Lung (tissue), 11 donors: ENCODE measurements at regions not wholly inside any gene's neighbourhood (a gene's known extent, or its start where the extent isn't known, plus 50 kb on each side); places are given as distances from the start of the nearest gene placed in this dataset.

Experiments
- ATAC-seq: fragments of 200-7000 bp; cut with Tn5 transposase; one replicate; pipeline ENCODE4 v1.9.1; 2020; ENCODE audit warnings: moderate number of reproducible peaks; ENCODE audit not compliant: insufficient read depth, low FRiP score
- DNase-seq, 3 donors: peaks; one replicate each; pipeline ENCODE4 v3.0.0-alpha.2; 2013 to 2017
- H3K27ac ChIP-seq, 2 donors: one replicate each; pipeline ENCODE4 v1.5.1; 2013; ENCODE audit warnings: mild to moderate bottlenecking in 2 of 2, moderate library complexity in 2 of 2, control low read depth in 1 of 2, inconsistent platforms in 1 of 2, low read depth in 1 of 2, low read length in 1 of 2
- H3K27me3 ChIP-seq, 3 donors: one replicate each; pipeline ENCODE4 v1.5.1; 2013; ENCODE audit warnings: low read length in 2 of 3; ENCODE audit not compliant: control insufficient read depth in 3 of 3, insufficient read depth in 3 of 3
- H3K36me3 ChIP-seq, 4 donors: one replicate each; pipeline ENCODE4 v1.5.1; 2013; ENCODE audit warnings: low read length in 4 of 4, mild to moderate bottlenecking in 1 of 4, moderate library complexity in 1 of 4; ENCODE audit not compliant: control insufficient read depth in 4 of 4, insufficient read depth in 4 of 4
- H3K4me1 ChIP-seq, 5 donors: one replicate each; pipeline ENCODE4 v1.5.1; 2013; ENCODE audit warnings: low read length in 5 of 5, mild to moderate bottlenecking in 2 of 5, moderate library complexity in 1 of 5; ENCODE audit not compliant: control insufficient read depth in 5 of 5, insufficient read depth in 5 of 5
- H3K4me3 ChIP-seq: one replicate; pipeline ENCODE4 v1.5.1; 2013; ENCODE audit warnings: mild to moderate bottlenecking, control low read depth, moderate library complexity
- H3K9ac ChIP-seq, 2 donors: one replicate each; pipeline ENCODE4 v1.5.1; 2013; ENCODE audit warnings: low read length in 2 of 2, control low read depth in 1 of 2; ENCODE audit not compliant: insufficient read depth in 1 of 2
- H3K9me3 ChIP-seq, 4 donors: one replicate each; pipeline ENCODE4 v1.5.1; 2013; ENCODE audit warnings: low read length in 3 of 4, mild to moderate bottlenecking in 1 of 4, moderate library complexity in 1 of 4; ENCODE audit not compliant: control insufficient read depth in 4 of 4, insufficient read depth in 3 of 4
- WGBS, 2 donors: extraction: QIAGEN DNeasy Blood & Tissue Kit; methylation state at CpG; one replicate each; pipeline ENCODE4 v1.1.7; 2013; 5-methylcytosine and 5-hydroxymethylcytosine counted together
- TF ChIP-seq, protein P1 (sequence below): IDR thresholded peaks from 2 replicates; pipeline ENCODE4 v1.5.1; 2012; ENCODE audit warnings: mild to moderate bottlenecking; ENCODE audit errors: control extremely low read depth, extremely low read depth
- donor health status: control.
- donor health status: control.
- donor health status: Bipolar disorder and iron deficiency.
- donor health status: healthy.
- donor health status: DM: yes; HTN: yes; CAD: no.

DNA sequence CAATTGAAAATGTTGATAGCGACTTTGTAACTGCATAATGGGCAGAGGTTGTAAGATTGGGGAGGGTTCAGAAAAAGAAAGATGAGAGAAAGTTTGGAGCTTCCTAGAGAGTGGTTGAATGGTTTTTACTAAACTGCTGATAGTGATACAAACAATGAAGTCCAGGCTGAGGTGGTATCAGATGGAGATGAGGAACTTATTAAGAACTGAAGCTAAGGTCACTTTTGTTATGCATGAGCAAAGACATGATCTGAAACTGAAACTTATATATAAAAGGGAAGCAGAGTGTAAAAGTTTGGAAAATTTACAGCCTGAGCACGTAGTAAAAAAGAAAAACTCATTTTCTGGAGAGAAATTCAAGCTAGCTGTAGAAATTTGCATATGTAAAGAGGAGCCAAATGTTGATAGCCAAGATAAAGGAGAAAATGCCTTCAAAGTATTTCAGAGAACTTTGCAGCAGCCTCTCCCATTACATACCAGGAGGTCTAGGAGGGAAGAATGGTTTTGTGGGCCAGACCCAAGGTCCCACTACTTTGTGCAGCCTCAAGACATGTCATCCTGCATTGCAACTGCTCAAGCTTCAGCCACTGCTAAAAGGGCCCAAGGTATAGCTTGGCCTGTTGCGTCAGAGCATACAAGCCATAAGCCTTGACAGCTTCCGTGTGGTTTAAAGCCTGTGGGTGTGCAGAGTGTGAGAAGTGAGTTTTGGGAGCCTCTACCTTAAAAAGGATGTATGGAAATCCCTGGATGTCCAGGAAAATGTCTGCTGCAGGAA is 843.9 kb downstream of the AMY1C start:
- Histone ChIP-seq H3K36me3 (no peaks in the 10 kb centered on the region), H3K4me1 (no peaks in the 10 kb centered on the region), H3K27me3 (no peaks in the 10 kb centered on the region), H3K4me3 (no peak overlapping the region), H3K27ac (no peak overlapping the region), H3K9ac (no peak overlapping the region), H3K9me3 (no peaks in the 10 kb centered on the region)
- TF ChIP-seq, protein P1, sequence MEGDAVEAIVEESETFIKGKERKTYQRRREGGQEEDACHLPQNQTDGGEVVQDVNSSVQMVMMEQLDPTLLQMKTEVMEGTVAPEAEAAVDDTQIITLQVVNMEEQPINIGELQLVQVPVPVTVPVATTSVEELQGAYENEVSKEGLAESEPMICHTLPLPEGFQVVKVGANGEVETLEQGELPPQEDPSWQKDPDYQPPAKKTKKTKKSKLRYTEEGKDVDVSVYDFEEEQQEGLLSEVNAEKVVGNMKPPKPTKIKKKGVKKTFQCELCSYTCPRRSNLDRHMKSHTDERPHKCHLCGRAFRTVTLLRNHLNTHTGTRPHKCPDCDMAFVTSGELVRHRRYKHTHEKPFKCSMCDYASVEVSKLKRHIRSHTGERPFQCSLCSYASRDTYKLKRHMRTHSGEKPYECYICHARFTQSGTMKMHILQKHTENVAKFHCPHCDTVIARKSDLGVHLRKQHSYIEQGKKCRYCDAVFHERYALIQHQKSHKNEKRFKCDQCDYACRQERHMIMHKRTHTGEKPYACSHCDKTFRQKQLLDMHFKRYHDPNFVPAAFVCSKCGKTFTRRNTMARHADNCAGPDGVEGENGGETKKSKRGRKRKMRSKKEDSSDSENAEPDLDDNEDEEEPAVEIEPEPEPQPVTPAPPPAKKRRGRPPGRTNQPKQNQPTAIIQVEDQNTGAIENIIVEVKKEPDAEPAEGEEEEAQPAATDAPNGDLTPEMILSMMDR = no peak
- no peak for DNase-seq
- ATAC-seq = no peak
- WGBS, 2 donors = 54 to 72% methylated on average over 4 of the region's 4 CpGs

DNA sequence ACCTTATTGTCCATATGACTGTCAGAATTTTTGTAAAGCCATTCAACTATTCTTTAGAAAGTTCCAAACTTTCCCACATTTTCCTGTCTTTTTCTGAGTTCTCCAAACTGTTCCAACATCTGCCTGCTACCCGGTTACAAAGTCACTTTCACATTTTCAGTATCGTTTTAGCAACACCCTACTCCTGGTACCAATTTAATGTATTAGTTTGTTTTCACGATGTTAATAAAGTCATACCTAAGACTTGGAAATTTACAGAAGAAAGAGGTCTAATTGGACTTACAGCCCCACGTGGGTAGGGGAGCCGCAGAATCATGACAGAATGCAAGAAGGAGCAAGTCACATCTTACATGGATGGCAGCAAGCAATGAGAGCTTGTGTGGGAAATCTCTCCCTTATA is 867.8 kb downstream of the AMY1C start:
- WGBS, 2 donors = 88 to 93% methylated on average over 5 of the region's 5 CpGs
- TF ChIP-seq, protein P1 = no peak

DNA sequence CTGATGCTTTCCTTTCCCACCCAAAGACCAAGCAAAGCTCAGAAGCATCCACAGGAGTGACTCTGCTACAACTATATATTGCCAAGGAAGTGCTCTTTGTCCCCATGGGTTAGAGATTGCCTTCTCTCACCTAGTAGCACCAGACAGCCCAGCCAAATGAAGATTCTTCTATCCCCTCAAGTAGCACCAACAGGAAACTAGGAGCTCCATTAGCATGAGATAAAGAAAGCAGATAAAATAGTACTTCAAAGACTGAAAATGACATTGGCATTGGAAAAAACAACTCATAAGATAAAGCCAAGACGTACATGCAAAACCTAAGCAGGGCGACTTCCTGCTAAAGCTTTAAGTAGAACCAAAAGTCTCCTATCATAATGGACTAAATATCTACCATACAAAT is 871.5 kb downstream of the AMY1C start:
- no peaks in the 10 kb centered on the region for H3K36me3 ChIP-seq
- peaks cover 0 to 10% (median 1%) of the 10 kb centered on the region in 4 donors for H3K9me3 ChIP-seq
- H3K4me1 ChIP-seq = no peaks in the 10 kb centered on the region
- no peak for ATAC-seq
- H3K27me3 ChIP-seq = no peaks in the 10 kb centered on the region
- no peak overlapping the region for H3K27ac ChIP-seq
- no peak overlapping the region for H3K4me3 ChIP-seq
- TF ChIP-seq, protein P1 = no peak
- WGBS, 2 donors = 83 to 89% methylated on average over 2 of the region's 2 CpGs
- DNase-seq = no peak
- H3K9ac ChIP-seq = no peak overlapping the region

More for the DNA sequence above, 867.8 kb downstream of the AMY1C start:
- H3K36me3 ChIP-seq = no peaks in the 10 kb centered on the region
- H3K9ac ChIP-seq = no peak overlapping the region
- H3K4me1 ChIP-seq = no peaks in the 10 kb centered on the region
- ATAC-seq = no peak
- H3K27ac ChIP-seq = no peak overlapping the region
- H3K27me3 ChIP-seq = no peaks in the 10 kb centered on the region
- no peak for DNase-seq
- H3K4me3 ChIP-seq = no peak overlapping the region
- peaks cover 0 to 10% (median 2%) of the 10 kb centered on the region in 4 donors for H3K9me3 ChIP-seq
